Stimulated activated CD4-positive, alpha-beta T cell treated with anti-CD3 and anti-CD28 coated beads, Interleukin-4, amount 100 ng/mL, for 4 hours (primary cell): ENCODE measurements at regions not wholly inside any gene's neighbourhood (a gene's known extent, or its start where the extent isn't known, plus 50 kb on each side); places are given as distances from the start of the nearest gene placed in this dataset.
"Not testable (repeated sequence)": the region's sequence is repeated elsewhere in the genome, so short reads cannot be mapped to it uniquely, and the experiment has no call there.

Experiments
- DNase-seq, 2 experiments: peaks; one replicate each; pipeline ENCODE4 v3.0.0-alpha.2; 2020

DNA sequence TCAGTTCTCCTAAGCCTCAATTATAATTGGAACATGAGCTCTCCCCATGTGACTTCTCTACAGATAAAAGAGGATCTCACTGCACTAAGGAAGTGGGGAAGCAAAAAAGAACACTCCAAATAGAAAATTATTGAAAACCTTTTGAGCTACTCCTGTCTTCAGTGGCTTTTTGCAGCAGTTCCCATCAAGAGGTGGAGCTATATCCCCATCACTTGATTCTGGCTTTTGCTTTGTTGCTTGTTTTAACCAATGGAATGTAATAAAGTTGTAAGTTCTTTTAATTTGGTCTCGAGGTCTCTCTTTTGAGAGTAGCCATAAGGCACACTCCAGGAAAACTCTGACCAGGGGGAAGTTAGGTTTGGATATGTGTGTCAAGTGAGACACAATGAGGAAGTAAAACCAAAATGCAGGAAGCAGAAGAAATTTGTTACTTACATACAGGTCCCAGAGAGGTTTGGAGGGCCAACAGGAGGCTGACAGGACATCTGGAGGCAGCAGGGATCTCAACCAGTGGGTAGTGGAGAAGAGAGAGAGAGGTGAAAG lies 569.4 kb downstream of the HTR7 start:
- DNase-seq: no peak

DNA sequence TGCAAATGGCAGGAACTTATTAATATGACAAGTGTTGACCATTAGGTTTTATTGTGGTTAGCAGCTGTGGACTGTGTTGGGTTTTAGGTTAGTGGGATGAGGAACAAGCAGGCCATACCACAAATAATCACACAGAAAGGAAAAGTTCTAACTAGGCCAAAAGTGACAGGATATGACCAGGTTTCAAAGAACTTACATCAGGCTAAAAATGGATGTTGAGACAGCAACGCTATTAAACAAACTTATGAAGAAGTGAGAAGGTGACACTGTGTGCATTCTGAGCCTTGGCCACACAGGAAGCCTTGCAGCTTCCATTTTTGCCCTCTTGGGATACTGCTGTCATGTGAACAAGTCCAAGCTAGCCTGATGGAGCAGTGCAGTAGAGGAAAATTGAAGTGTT lies 568.8 kb downstream of the HTR7 start:
- no peak for DNase-seq

DNA sequence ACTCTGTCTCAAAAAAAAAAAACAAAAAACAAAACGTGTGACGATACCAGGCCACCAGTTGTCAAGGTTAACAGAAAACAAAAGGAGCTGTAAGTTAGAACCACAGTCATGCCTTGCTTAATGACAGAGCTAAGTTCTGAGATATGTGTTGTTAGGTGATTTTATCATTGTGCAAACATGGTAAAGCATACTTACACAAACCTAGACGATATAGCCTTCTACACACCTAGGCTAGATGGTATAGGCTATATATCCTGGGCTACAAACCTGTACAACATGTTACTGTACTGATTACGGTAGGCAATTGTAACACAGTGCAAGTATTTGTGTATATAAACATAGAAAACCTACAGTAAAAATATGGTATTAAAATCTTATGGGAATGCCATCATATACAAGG lies 564.2 kb downstream of the HTR7 start:
- no peak for DNase-seq

DNA sequence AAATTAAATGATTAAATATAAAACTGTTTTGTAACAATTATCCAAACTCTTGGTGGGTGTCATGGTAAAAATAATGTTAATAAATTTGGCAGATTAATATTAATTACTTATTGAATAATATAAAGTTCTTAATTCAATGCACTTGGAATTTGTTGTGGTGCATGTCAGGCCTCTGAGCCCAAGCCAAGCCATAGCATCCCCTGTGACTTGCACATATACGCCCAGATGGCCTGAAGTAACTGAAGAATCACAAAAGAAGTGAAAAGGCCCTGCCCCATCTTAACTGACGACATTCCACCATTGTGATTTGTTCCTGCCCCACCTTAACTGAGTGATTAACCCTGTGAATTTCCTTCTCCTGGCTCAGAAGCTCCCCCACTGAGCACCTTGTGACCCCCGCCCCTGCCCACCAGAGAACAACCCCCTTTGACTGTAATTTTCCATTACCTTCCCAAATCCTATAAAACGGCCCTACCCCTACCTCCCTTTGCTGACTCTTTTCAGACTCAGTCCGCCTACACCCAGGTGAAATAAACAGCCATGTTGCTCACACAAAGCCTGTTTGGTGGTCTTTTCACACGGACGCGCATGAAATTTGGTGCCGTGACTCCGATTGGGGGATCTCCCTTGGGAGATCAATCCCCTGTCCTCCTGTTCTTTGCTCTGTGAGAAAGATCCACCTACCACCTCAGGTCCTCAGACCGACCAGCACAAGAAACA lies 562.9 kb downstream of the HTR7 start:
- DNase-seq: not testable (repeated sequence)

DNA sequence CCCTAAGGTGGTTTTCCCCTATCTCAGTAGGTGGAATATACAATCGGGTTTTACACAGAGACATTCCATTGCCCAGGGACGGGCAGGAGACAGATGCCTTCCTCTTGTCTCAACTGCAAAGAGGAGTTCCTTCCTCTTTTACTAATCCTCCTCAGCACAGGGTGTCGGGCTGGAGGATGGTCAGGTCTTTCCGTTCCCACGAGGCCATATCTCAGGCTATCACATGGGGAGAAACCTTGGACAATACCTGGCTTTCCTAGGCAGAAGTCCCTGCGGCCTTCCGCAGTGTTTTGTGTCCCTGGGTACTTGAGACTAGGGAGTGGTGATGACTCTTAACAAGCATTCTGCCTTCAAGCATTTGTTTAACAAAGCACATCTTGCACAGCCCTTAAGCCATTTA lies 555.8 kb downstream of the HTR7 start:
- DNase-seq: not testable (repeated sequence)

DNA sequence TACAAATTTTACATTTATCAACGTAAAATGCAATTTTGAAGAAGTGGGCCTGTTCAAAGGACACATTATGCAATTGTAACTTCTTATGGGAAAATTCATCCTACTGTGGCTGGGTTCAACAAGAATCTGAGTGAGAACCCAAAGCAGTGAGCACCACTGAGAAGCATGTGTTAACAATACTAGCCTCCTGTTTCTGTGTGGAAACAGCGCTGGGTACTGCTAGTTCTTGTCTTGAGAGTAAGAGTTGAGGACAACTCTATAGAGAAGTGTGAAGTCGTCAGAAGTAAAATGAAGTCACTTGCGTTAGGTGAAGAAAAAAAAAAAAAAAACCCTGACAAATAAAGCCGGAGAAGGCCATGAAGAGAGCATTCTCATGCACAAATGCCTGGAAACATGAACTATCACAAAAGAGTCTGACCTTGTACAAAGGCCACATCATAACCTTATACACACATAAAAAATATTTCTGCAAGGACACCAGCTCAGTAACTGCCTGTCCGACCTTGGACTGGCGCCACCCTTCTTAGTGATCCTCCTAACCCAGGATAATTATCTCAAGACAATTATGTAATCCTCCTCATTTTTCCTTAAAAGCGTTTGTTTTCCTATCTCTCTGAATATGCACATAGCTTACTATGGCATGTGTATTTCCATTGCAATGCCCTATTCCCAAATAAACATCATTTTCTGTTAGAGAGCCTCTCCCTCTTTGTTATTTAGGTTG lies 554.9 kb downstream of the HTR7 start:
- DNase-seq: no peak

DNA sequence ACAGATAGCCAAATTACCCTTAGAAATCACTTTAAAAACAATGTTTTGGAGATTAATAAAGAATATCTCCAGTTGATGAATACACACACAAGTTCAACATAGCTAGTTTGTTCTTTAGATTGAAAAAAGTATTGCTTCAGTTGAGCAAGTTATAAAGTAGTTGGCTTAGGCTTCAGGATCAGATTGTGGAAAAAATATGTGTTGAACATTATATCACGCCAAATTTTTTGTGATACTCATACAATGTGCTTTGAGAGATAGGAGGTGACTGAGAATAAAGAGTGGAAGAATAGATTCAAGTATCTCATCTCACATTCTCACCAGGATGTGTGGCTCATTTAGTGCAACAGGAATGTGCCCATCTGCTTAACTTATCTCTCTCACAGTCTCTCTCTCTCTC lies 553.3 kb downstream of the HTR7 start:
- DNase-seq: no peak

DNA sequence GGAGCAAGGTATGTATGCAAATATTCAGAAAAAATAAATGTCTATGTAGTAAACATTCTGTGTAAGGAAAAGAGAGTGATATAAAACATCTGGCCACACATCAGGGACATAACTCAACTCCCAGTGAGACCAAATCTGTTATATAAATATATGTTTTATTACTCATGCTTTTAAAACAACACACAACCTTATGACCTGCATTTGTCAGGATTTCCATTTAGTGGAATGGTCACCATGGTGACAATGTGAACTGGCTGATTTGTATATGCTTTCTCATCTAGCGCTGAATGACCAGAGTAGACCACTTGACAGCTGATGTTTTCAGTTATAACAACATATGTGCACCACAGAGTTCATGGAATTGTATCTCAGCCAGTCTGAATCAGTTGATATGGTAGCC lies 551.7 kb downstream of the HTR7 start:
- no peak for DNase-seq

DNA sequence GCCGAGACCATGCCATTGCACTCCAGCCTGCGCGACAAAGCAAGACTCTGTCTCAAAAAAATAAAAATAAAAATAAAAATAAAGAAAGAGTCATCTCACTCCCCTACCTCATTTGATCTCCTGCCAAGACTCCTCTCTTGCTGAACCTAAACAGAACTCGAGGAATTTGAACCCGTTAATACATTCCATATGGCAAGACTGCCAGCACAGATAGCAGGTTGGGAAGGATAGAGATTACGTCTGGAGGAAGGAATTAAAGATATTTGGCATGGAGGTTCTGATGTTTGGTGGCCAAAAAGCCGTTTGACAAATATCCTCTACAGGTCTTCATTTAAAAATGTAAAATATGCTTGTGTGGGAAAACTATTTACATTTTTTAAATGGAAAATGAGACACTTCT lies 549.6 kb downstream of the HTR7 start:
- no peak for DNase-seq

DNA sequence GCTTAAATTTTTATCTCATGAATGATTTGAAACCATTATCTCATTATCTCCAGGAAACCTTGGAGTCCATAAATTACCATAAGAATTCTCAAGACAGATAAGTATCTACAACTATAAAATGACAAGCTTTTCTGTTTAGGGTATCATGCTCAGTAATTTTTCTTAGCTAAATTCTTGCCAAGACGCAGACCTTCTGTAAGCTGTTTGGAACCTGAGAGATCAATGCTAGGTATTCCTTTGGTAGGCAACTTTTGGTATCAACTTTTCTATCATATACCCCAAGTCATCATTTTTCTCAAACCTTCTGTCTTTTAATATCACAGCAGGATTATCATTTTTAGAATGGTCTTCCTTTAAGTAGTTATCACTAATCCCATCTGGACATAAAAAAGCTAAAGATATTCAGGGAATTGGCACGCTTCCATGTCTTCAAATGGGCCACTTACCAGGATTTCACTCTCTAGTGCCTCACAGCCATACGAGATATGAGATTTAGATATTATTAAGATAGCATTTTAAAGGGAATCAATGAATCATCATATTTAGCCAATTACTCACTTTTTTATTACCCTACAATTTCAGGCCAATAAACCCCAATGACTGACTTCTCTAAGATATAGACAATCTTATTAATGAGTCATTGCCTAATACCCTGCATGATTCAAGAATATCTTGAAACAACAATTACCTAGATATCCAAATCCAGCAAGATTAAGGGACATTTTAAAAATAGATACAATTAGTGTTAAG lies 544.1 kb downstream of the HTR7 start:
- no peak for DNase-seq

DNA sequence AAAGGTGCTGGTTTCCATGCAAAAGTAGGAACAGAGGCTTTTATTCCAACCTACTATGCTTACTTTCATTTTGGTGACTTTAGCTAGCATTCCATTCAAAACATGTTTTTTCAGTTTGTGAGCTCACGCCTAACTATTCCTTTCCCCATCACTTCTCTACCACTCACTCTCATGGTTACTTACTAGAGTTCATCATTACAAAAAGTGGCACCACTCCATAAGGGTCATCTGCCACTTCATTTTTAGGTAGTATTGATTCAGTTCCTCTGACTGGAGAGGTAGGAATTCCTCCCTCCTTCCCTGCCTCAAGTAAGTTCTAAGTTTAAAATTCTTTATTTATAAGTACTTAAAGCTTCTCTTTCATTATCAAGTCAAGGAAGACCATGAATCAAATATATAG lies 543.1 kb downstream of the HTR7 start:
- no peak for DNase-seq

DNA sequence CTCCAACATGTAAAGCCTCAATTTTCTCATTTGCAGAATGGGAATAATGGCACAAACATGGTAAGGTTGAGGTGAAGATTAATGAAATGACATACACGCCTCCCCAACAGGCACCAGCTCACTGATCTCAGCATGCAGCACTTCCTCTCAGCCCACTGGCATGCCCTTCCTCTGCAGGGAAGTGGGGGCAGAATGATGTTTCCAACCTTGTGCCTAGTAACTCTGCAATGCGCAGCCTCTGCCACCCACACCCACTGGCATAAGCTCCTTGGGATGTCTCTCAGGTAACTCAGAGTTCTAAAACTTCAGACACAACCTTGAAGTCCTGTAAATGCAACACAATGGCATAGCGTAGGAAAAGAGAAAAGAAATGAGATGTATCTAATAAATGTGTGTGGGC lies 540.7 kb downstream of the HTR7 start:
- no peak for DNase-seq

DNA sequence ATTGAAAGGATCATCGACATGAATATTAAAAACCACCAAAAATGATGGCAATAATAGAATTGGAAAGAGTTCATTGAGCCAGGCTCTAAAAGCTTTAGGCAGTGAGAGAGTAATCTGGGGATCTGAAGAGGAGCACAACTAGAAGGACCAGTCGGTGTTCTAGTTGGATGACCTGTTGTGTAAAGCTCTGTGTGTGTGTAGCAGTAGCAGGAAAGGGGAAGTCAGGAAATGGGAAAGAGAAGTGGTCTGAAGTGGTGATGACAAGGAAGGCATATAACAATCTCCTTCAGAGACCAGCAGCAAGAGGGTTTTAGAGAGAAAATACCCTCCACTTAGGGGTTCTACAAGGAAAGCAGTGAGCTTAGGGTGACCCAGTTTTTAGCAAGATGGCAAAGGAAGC lies 539.2 kb downstream of the HTR7 start:
- DNase-seq: no peak

DNA sequence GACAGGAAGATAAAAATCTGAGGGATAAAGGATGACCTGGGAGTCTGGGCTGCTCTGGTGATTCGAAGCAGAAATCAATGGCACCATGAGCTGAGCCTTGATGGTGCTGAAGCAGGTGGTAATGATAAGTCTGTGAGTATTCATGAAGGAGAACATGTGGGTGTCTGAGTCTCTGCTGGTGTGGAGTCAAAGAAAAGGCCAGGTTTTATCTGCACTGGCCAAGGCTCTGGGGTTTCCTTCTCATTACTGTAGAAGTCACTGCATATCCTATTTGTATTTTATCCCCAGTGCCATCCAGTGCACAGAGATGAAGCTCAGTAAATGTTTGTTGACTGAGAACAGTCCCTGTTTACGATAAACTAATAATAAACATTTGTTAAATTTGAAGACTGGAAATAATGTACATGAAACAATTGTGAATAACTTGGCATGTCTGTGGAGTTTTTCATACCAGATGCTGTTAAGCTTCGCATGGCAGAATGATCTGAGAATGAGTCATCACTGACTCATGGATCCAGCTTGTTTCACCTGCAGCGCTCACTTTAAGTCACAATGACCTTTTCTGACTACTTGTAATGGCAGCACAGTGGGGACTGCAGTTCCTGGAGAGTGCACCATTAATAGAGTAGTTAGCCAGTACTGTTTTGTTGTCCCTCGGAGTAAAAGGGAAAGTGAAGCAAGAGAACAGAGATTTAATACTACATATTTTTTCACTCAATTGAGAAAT lies 538.5 kb downstream of the HTR7 start:
- no peak for DNase-seq

DNA sequence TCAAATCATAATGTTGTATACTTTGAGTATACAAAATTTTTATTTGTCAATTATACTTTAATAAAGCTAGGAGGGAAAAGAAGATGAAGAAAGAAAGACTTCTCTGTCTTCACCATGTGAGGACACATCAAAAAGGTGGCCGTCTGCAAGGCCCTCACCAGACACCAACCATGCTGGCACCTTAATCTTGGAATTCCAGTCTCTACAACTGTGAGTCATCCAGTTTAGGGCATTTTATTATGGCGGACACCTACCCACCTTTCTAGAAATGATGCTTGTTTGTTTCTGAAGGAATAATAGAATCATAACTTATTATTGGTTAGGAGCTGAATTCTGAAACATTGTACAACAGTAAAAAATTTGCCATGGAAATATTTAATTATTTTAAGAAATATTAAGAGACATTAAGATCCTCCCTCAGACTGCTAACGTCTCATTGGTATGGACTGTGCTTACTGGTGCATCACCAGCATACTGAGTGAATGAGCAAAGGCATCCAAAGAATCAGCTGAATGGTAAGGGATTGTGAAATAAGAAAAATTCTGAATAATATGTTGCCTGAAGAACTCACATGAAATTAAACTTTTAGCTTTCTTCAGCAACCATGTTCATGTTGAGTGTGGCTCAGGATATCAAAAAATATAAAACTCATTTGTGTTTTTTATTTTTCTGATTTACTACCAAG lies 536.6 kb downstream of the HTR7 start:
- DNase-seq: no peak

DNA sequence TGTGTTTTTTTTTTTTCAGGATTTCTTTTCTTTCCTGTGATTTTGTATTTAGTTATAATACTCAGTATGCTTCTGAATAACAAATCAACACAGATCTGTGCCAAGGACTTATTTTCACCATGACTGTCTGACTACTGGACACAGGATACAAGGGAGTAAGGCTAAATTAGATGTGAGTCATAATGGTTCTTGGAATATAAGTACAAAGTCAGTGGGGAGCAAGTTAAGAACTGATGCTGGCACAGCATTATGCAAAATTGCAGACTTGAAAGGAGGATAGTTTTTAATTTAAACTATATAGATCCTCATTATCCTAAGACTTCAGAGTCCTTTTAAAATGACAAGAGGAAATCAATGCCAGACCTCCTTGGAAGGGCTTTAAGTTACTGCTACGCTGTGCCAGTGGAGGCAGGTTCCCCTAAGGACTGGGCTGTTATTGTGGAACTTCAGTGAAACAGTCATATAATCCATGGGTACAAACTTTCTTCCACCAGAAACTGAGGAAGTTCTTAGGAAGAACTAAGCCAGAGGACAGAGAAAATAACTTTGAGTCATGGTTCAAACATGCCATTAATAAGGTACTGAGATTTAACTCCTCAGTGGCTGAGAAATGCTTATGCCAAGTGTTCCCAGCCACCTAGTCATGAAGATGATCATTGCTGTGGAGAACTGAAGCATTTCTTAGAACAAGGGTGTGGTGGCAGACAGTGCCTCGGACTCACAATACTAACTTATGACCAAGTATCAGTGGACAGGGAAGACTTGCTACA lies 531.2 kb downstream of the HTR7 start:
- DNase-seq: no peak

DNA sequence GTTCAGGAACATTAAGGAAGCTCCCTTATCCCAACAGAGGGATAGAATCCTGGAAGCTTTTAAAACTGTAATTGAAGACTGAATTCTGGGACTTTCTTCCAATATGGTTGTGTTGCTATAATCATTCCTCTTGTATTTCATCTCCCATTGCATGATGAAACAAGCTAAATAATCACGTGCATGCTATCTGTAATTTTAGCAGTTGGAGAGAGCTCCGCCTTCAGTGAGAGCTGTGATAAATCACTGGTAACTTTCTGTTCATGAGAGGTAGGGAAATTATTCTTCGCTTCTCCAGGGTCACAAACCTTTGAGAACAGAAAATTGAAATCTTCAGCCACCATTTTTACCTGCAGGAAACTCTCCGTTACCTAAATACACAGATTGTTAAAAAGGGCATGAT lies 530.2 kb downstream of the HTR7 start:
- DNase-seq: no peak

DNA sequence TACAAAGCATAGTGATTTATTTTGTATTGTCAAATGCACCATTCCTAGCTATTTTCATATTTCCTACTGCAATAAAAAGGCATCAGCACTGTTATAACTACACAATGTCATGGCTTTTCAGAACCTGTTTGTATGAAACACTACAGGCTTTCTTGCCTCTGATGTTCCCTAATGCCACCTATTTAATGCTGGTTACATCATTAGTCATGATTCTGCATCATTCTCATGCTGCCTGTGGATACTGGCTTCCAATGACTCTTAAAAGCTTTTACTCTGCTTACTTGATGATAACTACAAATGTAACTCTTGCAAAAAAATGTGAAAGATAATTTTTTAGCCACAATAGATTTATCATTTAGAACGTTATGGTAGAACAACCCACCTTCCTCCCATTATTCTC lies 529.4 kb downstream of the HTR7 start:
- DNase-seq: no peak

DNA sequence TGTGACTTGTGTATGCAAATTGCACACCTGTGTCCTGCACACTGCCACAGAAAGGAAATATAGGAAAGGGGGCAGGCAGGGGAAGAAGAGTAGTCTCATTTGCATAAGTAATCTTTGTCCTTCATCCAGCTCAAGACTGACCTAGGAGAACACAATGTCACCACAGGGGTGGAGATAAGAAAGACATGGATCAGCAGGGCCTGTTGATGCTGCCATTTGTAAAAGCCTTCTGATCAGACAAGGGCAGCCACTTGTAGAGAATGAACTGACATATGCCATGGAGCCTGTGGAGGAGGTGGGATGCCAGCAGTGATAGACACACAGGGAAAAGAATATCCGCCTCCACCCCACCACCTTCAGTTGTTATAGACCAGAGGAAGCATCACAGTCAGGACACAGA lies 528.9 kb downstream of the HTR7 start:
- DNase-seq: no peak

DNA sequence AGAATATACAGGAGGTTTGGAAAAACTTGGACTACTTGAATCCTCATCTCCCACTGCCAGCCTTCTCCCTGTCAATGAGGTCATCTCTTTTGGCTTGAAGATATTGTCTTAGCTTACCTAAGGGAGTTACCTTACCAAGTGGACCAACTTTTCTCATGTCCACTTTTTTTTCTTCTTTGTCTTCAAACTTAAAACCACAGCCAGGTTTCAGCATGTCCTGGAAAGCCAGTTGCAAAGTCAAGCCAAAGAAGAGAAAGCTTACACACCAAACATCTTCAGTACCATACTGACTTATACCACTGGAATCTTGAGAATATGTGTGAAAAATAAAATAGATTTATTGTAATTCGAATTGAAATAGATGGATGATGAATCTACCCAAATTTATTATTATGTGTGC lies 520.5 kb downstream of the HTR7 start:
- no peak for DNase-seq

DNA sequence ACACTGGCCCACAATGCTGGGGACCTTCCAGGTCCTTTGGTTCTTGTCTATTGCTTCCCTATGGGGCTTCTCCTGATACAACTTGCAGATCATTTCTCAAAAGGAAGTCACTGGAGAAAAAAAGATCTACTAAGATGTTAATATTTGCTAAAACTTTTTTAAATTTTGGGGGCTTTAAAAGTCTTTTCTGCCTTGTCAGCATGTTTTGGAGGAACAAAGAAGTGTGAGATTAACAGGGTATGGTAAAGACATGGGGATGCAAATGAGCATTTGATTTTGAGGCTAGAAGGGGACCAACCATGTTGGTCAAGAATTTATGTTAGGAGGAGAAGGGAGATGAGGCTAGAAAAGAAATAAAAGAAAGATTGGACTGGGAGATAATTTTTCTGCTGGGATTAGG lies 515.4 kb downstream of the HTR7 start:
- DNase-seq: no peak

DNA sequence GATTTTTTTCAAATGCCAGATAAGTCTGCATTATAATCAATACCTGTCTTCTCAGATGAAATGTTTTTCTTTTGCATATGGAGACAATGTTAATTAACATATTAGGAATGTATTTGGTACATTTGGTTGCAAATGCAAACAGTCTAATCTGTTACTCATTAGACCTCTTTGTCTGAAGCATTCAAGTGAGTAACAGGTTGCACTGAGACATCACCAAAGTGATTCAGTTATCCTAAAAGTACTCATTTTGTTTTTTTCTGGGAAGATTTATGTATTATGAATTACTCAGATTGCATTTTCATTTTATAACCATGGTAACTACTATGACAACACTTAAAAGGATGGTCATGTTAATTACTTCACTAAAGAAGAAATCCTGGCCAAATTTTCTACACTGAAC lies 513.6 kb downstream of the HTR7 start:
- DNase-seq: no peak
